Esophagus squamous epithelium (tissue), 5 donors: ENCODE measurements at regions not wholly inside any gene's neighbourhood (a gene's known extent, or its start where the extent isn't known, plus 50 kb on each side); places are given as distances from the start of the nearest gene placed in this dataset.

Experiments used
- DNase-seq: peaks from one replicate; lab custom pipeline; 2025; lab: John Stamatoyannopoulos, UW
- H3K27ac ChIP-seq, 4 donors: fragments of 200-600 bp; sonication (generic); one replicate each; pipeline ENCODE4 v1.5.1; 2016 to 2019; ENCODE audit warnings: mild to moderate bottlenecking in 1 of 4
- H3K27me3 ChIP-seq, 4 donors: fragments of 200-600 bp; sonication (generic); 1 replicate in 3 of 4; 2 replicates in 1 of 4; pipeline versions ENCODE4 v1.5.1 to v1.6.0; 2017 to 2021; ENCODE audit warnings: antibody characterized with exemption in 1 of 4
- H3K36me3 ChIP-seq, 3 donors: fragments of 200-600 bp; sonication (generic); one replicate each; pipeline ENCODE4 v1.5.1; 2016 to 2019
- H3K4me1 ChIP-seq, 3 donors: fragments of 200-600 bp; sonication (generic); one replicate each; pipeline ENCODE4 v1.5.1; 2017 to 2019
- H3K4me3 ChIP-seq, 4 donors: fragments of 200-600 bp; sonication (generic); 1 replicate in 3 of 4; 2 replicates in 1 of 4; pipeline ENCODE4 v1.5.1; 2016 to 2019; ENCODE audit warnings: mild to moderate bottlenecking in 2 of 4, moderate library complexity in 1 of 4
- H3K9me3 ChIP-seq, 3 donors: fragments of 200-600 bp; sonication (generic); one replicate each; pipeline ENCODE4 v1.5.1; 2016 to 2019
- POLR2A ChIP-seq, 4 donors: fragments of 450-650 bp; IDR thresholded peaks; one replicate each; pipeline ENCODE4 v1.6.1; 2017; ENCODE audit warnings: antibody characterized with exemption in 4 of 4, mild to moderate bottlenecking in 4 of 4, moderate library complexity in 3 of 4
- WGBS, 2 donors: methylation state at CpG; one replicate each; pipeline ENCODE4 v1.1.5; 2018; 5-methylcytosine and 5-hydroxymethylcytosine counted together
- intact Hi-C: fragments of 100-400 bp; cut with DNase I; formaldehyde crosslinking; loops from one replicate; pipeline ENCODE4 v1.15.0; 2022
- TF ChIP-seq, protein P1 (sequence below), 6 experiments: fragments of 450-650 bp in 4 of 6; fragments of 200-600 bp in 2 of 6; sonication (generic) in 2 of 6; IDR thresholded peaks; one replicate each; pipeline ENCODE4 v1.5.1; 2016 to 2019; ENCODE audit warnings: antibody characterized with exemption in 6 of 6, mild to moderate bottlenecking in 4 of 6, moderate library complexity in 4 of 6
- donor health status: DM: yes; HTN: yes; CAD: no.

DNA sequence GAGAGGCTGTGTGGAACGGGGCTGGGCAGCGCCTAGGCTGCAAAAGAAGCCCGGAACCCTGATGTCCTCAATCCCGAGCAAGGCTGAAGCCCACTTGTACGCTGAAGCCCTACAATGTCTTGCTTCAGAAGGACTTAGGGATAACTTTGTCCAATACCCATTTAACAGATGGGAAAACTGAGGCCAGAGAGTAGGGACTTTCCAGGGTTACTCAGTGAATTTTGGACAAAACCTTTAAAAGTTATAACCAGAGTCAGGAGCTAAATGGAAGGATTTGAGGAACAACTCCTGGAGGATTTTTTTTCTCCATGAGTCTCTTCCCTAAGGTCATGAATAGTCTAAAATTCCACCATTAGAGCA, 161.2 kb downstream of the IRX5 start:
- intact Hi-C loops: no loop called here
- no peak overlapping the region for H3K27ac ChIP-seq
- 100% methylated on average over 4 of the region's 5 CpGs; no CpG with 5 or more reads in 1 of the 2 donors for WGBS, 2 donors
- no peaks in the 10 kb centered on the region for H3K9me3 ChIP-seq
- H3K36me3 ChIP-seq: no peaks in the 10 kb centered on the region
- peaks cover 0 to 8% (median 0%) of the 10 kb centered on the region in 4 donors for H3K27me3 ChIP-seq
- TF ChIP-seq POLR2A (IDR thresholded peaks at IDR 0.05): no peak
- TF ChIP-seq, protein P1, sequence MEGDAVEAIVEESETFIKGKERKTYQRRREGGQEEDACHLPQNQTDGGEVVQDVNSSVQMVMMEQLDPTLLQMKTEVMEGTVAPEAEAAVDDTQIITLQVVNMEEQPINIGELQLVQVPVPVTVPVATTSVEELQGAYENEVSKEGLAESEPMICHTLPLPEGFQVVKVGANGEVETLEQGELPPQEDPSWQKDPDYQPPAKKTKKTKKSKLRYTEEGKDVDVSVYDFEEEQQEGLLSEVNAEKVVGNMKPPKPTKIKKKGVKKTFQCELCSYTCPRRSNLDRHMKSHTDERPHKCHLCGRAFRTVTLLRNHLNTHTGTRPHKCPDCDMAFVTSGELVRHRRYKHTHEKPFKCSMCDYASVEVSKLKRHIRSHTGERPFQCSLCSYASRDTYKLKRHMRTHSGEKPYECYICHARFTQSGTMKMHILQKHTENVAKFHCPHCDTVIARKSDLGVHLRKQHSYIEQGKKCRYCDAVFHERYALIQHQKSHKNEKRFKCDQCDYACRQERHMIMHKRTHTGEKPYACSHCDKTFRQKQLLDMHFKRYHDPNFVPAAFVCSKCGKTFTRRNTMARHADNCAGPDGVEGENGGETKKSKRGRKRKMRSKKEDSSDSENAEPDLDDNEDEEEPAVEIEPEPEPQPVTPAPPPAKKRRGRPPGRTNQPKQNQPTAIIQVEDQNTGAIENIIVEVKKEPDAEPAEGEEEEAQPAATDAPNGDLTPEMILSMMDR (IDR thresholded peaks at IDR 0.05): no peak
- no peak overlapping the region for H3K4me3 ChIP-seq
- no peak for DNase-seq
- no peaks in the 10 kb centered on the region for H3K4me1 ChIP-seq

- H3K9me3 ChIP-seq: peaks cover 0 to 5% (median 0%) of the 10 kb centered on the region in 3 donors
- H3K4me1 ChIP-seq: no peaks in the 10 kb centered on the region
- intact Hi-C loops: no loop called here
- TF ChIP-seq, protein P1 (IDR thresholded peaks at IDR 0.05): no peak
- no peak for TF ChIP-seq POLR2A (IDR thresholded peaks at IDR 0.05)
- H3K36me3 ChIP-seq: no peaks in the 10 kb centered on the region
- DNase-seq: no peak
- H3K27me3 ChIP-seq: peaks cover 0 to 16% (median 0%) of the 10 kb centered on the region in 4 donors
- no peak overlapping the region for H3K4me3 ChIP-seq
- H3K27ac ChIP-seq: no peak overlapping the region
Measured at GRCh38 chr16:55100100-55100499, 169.4 kb downstream of the IRX5 start.

DNA sequence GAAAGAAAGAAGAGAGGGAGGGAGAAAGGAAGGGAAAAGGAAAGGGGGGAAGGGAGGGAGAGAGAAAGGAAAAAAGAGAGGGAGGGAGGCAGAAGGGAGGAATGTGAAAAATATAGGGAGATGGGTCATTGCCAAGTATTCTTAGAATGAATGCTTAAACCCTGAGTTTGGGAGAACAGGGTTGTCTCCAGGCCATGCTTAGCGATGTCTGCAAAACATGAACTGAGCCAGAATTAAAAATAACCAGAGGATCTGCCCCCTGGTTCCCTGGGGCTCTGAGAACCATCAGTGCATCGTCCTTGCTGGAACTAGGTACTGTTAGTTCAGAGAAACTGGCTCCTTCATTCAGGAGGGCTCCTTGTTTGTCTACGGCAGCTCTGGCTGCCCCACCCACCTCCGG, 170.4 kb downstream of the IRX5 start:
- intact Hi-C loops: no loop called here
- TF ChIP-seq POLR2A (IDR thresholded peaks at IDR 0.05): no peak
- peaks cover 0 to 5% (median 0%) of the 10 kb centered on the region in 3 donors for H3K9me3 ChIP-seq
- no peak overlapping the region for H3K27ac ChIP-seq
- H3K27me3 ChIP-seq: peaks cover 0 to 16% (median 0%) of the 10 kb centered on the region in 4 donors
- no peak for DNase-seq
- H3K4me1 ChIP-seq: no peaks in the 10 kb centered on the region
- no peak overlapping the region for H3K4me3 ChIP-seq
- 19 to 26% methylated on average over 2 to 4 of the region's 4 CpGs for WGBS, 2 donors
- no peaks in the 10 kb centered on the region for H3K36me3 ChIP-seq

- intact Hi-C loops: no loop called here
- Histone ChIP-seq H3K27me3 (peaks cover 0 to 16% (median 0%) of the 10 kb centered on the region in 4 donors), H3K27ac (no peak overlapping the region), H3K36me3 (no peaks in the 10 kb centered on the region), H3K9me3 (peaks cover 0 to 5% (median 0%) of the 10 kb centered on the region in 3 donors), H3K4me3 (no peak overlapping the region), H3K4me1 (no peaks in the 10 kb centered on the region)
- no peak for TF ChIP-seq POLR2A (IDR thresholded peaks at IDR 0.05)
- TF ChIP-seq, protein P1 (IDR thresholded peaks at IDR 0.05): no peak
- DNase-seq: no peak
- 33 to 65% methylated on average over 1 of the region's 1 CpG for WGBS, 2 donors
Measured at GRCh38 chr16:55102077-55102476, 171.4 kb downstream of the IRX5 start.

- Histone ChIP-seq H3K27ac (no peak overlapping the region), H3K9me3 (peaks cover 0 to 5% (median 0%) of the 10 kb centered on the region in 3 donors), H3K27me3 (peaks cover 0 to 16% (median 0%) of the 10 kb centered on the region in 4 donors), H3K4me1 (no peaks in the 10 kb centered on the region), H3K36me3 (no peaks in the 10 kb centered on the region), H3K4me3 (no peak overlapping the region)
- no peak for DNase-seq
- intact Hi-C loops: no loop called here
- 64% methylated on average over 3 to 4 of the region's 4 CpGs for WGBS, 2 donors
- TF ChIP-seq, protein P1 (IDR thresholded peaks at IDR 0.05): no peak
- no peak for TF ChIP-seq POLR2A (IDR thresholded peaks at IDR 0.05)
Measured at GRCh38 chr16:55102531-55102930, 171.9 kb downstream of the IRX5 start.

DNA sequence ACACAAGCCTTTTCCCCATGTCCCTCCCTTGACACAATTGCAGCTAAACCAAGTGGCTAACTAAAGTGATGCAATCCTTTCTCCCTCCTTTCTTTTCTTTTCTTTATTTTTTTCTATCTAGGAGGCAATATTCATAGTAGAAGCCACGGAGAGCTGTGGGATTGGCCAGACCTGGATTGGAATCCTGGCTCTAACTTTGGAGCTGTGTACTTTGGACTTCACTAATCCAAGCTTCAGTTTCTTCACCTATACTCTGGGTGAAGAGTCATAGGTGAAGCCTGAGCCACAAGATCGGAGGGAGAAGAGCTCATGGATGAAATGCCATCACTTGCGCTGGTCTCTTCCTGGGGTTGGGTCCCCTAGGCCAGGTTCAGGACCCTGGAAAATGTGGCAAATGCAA, 177.2 kb downstream of the IRX5 start:
- no peak for DNase-seq
- no peak overlapping the region for H3K4me3 ChIP-seq
- H3K27me3 ChIP-seq: peaks cover 0 to 9% (median 0%) of the 10 kb centered on the region in 4 donors
- TF ChIP-seq, protein P1 (IDR thresholded peaks at IDR 0.05): no peak
- no peak for TF ChIP-seq POLR2A (IDR thresholded peaks at IDR 0.05)
- no peaks in the 10 kb centered on the region for H3K36me3 ChIP-seq
- intact Hi-C loops: no loop called here
- H3K9me3 ChIP-seq: no peaks in the 10 kb centered on the region
- H3K4me1 ChIP-seq: no peaks in the 10 kb centered on the region
- 75 to 83% methylated on average over 3 of the region's 3 CpGs for WGBS, 2 donors
- no peak overlapping the region for H3K27ac ChIP-seq
